K562 (cell line): ENCODE measurements at regions not wholly inside any gene's neighbourhood (a gene's known extent, or its start where the extent isn't known, plus 50 kb on each side); places are given as distances from the start of the nearest gene placed in this dataset.
A peak's percentile ranks its signal among the peaks of the same experiment; 100 is the strongest.

Experiments
- ARNT ChIP-seq, 2 experiments: fragments of 450-650 bp; IDR thresholded peaks; 2 replicates each; pipeline ENCODE4 v1.6.1; 2016; ENCODE audit warnings: mild to moderate bottlenecking in 1 of 2
- BRD4 ChIP-seq: fragments of 200-600 bp; sonication (generic); IDR thresholded peaks from 2 replicates; pipeline ENCODE4 v1.6.1; 2017; ENCODE audit warnings: inconsistent platforms
- BRD9 ChIP-seq: fragments of 450-650 bp; IDR thresholded peaks from 2 replicates; pipeline ENCODE4 v1.6.1; 2018; ENCODE audit warnings: low read depth; ENCODE audit not compliant: partially characterized antibody
- HMG20B ChIP-seq: fragments of 250-450 bp; sonication (Bioruptor Pico); IDR thresholded peaks from 2 replicates; pipeline ENCODE4 v1.5.0; 2021; ENCODE audit warnings: mild to moderate bottlenecking
- HNRNPL ChIP-seq: fragments of 200-400 bp; formaldehyde crosslinking; IDR thresholded peaks from 2 replicates; pipeline ENCODE4 v1.6.1; 2017; ENCODE audit warnings: low read depth, mild to moderate bottlenecking, low read length
- MCM3 ChIP-seq: fragments of 450-650 bp; IDR thresholded peaks from 2 replicates; pipeline ENCODE4 v1.6.1; 2016
- POLR2AphosphoS5 ChIP-seq: IDR thresholded peaks from 2 replicates; pipeline ENCODE4 v1.6.1; 2011; ENCODE audit warnings: mild to moderate bottlenecking, low read depth, low read length, moderate library complexity; ENCODE audit not compliant: control insufficient read depth, insufficient read depth
- RFX1 ChIP-seq: fragments of 450-650 bp; IDR thresholded peaks from 2 replicates; pipeline ENCODE4 v1.6.1; 2016; ENCODE audit warnings: mild to moderate bottlenecking, moderate library complexity
- RHOXF2B ChIP-seq: fragments of 250-450 bp; sonication (Bioruptor Pico); conservative IDR thresholded peaks from 2 replicates; pipeline ENCODE4 v1.5.1; 2021
- SNAPC5 ChIP-seq: fragments of 250-450 bp; sonication (Bioruptor Pico); IDR thresholded peaks from 2 replicates; pipeline ENCODE4 v1.8.0; 2021; ENCODE audit warnings: moderate library complexity, mild to moderate bottlenecking, inconsistent platforms
- TAF7 ChIP-seq: fragments of 450-650 bp; IDR thresholded peaks from 2 replicates; pipeline ENCODE4 v1.6.1; 2016; ENCODE audit warnings: missing genetic modification characterization, missing compliant biosample characterization
- ZBTB5 ChIP-seq: fragments of 450-650 bp; IDR thresholded peaks from 2 replicates; pipeline ENCODE4 v1.6.1; 2017; ENCODE audit warnings: antibody characterized with exemption
- ZC3H11A ChIP-seq: IDR thresholded peaks from 2 replicates; pipeline ENCODE4 v1.6.1; 2012; ENCODE audit warnings: low read depth, low read length, improper control_type of control experiment
- ZNF174 ChIP-seq: fragments of 250-450 bp; sonication (Bioruptor Pico); IDR thresholded peaks from 2 replicates; pipeline ENCODE4 v1.4.0; 2020; ENCODE audit warnings: mild to moderate bottlenecking
- ZNF347 ChIP-seq: fragments of 450-650 bp; formaldehyde crosslinking; IDR thresholded peaks from 2 replicates; pipeline ENCODE4 v1.4.0; 2020; ENCODE audit warnings: low read depth, mild to moderate bottlenecking, moderate library complexity
- ZNF449 ChIP-seq: fragments of 250-450 bp; sonication (Bioruptor Pico); IDR thresholded peaks from 2 replicates; pipeline ENCODE4 v1.8.0; 2022; ENCODE audit warnings: moderate library complexity, mild to moderate bottlenecking, inconsistent platforms
- ZNF518B ChIP-seq: fragments of 250-450 bp; sonication (Bioruptor Pico); IDR thresholded peaks from 2 replicates; pipeline ENCODE4 v1.5.0; 2021; ENCODE audit warnings: mild to moderate bottlenecking, moderate library complexity
- ZNF830 ChIP-seq: fragments of 250-450 bp; sonication (Bioruptor Pico); IDR thresholded peaks from 2 replicates; pipeline ENCODE4 v1.5.0; 2021; ENCODE audit warnings: mild to moderate bottlenecking

- TF ChIP-seq ZNF449 (CRISPR knock-in tag) (no peak), SNAPC5 (CRISPR knock-in tag) (no peak), ZC3H11A (no peak), TAF7 (tag) (no peak), HMG20B (no peak), BRD9 (peak; percentile 6), POLR2AphosphoS5 (no peak), RHOXF2B (CRISPR knock-in tag) (no peak), ZNF174 (no peak), MCM3 (no peak), HNRNPL (no peak), ZNF347 (CRISPR knock-in tag) (no peak), ARNT (IDR thresholded peaks at IDR 0.05) (no peak), RFX1 (no peak), ZBTB5 (no peak), ZNF830 (no peak), BRD4 (no peak), ZNF518B (CRISPR knock-in tag) (no peak)
Observed at GRCh38 chr16:85327731-85328675, 215.7 kb upstream of the CIBAR2 start (continued).
